ENCODE measurements at regions not wholly inside any gene's neighbourhood (a gene's known extent, or its start where the extent isn't known, plus 50 kb on each side); places are given as distances from the start of the nearest gene placed in this dataset.

DNA sequence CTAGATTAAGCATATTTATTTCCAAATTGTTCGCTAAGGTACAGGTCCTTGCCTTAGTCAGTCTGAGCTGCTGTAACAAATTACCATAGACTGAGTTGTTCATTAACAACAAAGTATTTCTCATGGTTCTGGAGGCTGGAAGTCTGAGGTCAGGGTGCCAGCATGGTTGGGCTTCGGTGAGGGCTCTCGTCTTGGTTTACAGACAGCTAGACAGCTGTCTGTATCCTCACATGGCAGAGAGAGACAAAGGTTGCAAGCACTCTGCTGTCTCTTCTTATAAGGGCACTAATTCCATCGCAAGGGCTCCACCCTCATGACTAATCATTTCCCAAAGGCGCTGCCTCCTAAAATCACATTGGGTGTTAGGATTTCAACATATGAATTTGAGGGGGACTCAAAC, 115.3 kb upstream of the GMDS start:
- TF ChIP-seq, protein P1, sequence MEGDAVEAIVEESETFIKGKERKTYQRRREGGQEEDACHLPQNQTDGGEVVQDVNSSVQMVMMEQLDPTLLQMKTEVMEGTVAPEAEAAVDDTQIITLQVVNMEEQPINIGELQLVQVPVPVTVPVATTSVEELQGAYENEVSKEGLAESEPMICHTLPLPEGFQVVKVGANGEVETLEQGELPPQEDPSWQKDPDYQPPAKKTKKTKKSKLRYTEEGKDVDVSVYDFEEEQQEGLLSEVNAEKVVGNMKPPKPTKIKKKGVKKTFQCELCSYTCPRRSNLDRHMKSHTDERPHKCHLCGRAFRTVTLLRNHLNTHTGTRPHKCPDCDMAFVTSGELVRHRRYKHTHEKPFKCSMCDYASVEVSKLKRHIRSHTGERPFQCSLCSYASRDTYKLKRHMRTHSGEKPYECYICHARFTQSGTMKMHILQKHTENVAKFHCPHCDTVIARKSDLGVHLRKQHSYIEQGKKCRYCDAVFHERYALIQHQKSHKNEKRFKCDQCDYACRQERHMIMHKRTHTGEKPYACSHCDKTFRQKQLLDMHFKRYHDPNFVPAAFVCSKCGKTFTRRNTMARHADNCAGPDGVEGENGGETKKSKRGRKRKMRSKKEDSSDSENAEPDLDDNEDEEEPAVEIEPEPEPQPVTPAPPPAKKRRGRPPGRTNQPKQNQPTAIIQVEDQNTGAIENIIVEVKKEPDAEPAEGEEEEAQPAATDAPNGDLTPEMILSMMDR (IDR thresholded peaks at IDR 0.05): no peak
- TF ChIP-seq POLR2A (IDR thresholded peaks at IDR 0.05): no peak

Measured in adrenal gland (tissue), 5 donors.